HepG2 (cell line): ENCODE measurements at regions not wholly inside any gene's neighbourhood (a gene's known extent, or its start where the extent isn't known, plus 50 kb on each side); places are given as distances from the start of the nearest gene placed in this dataset.

Experiments used
- ATAC-seq: fragments of 200-7000 bp; cut with Tn5 transposase; 3 replicates; pipeline ENCODE4 v1.9.1; 2020; ENCODE audit warnings: mild to moderate bottlenecking, moderate library complexity
- BruUV-seq: library from RNA; stranded (reverse); fragments of 400-500 nt; replicated peaks from 2 replicates; lab custom pipeline; 2021; lab: Mats Ljungman, UMichigan
- CTCF ChIA-PET: fragments of 300-600 bp; formaldehyde crosslinking; extraction: SDS; loops from one replicate; lab custom pipeline; 2021; ENCODE audit warnings: low total read pairs, inconsistent platforms, low intra/inter-chr PET ratio; lab: Yijun Ruan, JAX
- POLR2A ChIA-PET: fragments of 350-600 bp; sonication (Branson Sonifier 250); formaldehyde crosslinking; loops from one replicate; lab custom pipeline; 2020; ENCODE audit warnings: antibody characterized with exemption, inconsistent platforms; lab: Yijun Ruan, JAX
- DNase-seq: peaks from one replicate; pipeline ENCODE4 v3.0.0-alpha.2; 2015; ENCODE audit warnings: low spot score
- FAIRE-seq: peaks from 3 replicates; lab custom pipeline; 2011; peaks lifted over from hg19 to GRCh38; lab: Jason Lieb, UNC
- H2AFZ ChIP-seq: one replicate; pipeline ENCODE4 v1.6.1; 2011; ENCODE audit warnings: low read length, inconsistent platforms
- H3K27ac ChIP-seq: fragments of 300-600 bp; 3 replicates; pipeline ENCODE4 v1.8.0; 2011; ENCODE audit warnings: mixed run types, mild to moderate bottlenecking, mixed read lengths, low read length, inconsistent platforms; ENCODE audit not compliant: insufficient read depth; ENCODE audit errors: extremely low read length
- H3K27me3 ChIP-seq, 2 experiments: fragments of 200-600 bp in 1 of 2; 2 replicates in 1 of 2; 3 replicates in 1 of 2; pipeline versions ENCODE4 v1.6.0 to v1.8.0; 2011; ENCODE audit warnings: low read length in 2 of 2, mild to moderate bottlenecking in 2 of 2, moderate library complexity in 2 of 2, inconsistent platforms in 1 of 2; ENCODE audit not compliant: insufficient read depth in 2 of 2, control insufficient read depth in 1 of 2
- H3K36me3 ChIP-seq, 2 experiments: fragments of 200-600 bp in 1 of 2; replicated peaks in 1 of 2; 2 replicates in 1 of 2; 3 replicates in 1 of 2; pipeline versions ENCODE4 v1.5.1 to v1.8.0; 2011; ENCODE audit warnings: low read length in 2 of 2, inconsistent platforms in 1 of 2; ENCODE audit not compliant: insufficient read depth in 2 of 2, control insufficient read depth in 1 of 2
- H3K4me1 ChIP-seq: 2 replicates; pipeline ENCODE4 v1.5.1; 2012; ENCODE audit warnings: low read length, inconsistent platforms; ENCODE audit not compliant: insufficient read depth
- H3K4me2 ChIP-seq: 2 replicates; pipeline ENCODE4 v1.6.0; 2011; ENCODE audit warnings: low read depth, low read length, inconsistent platforms
- H3K4me3 ChIP-seq, 3 experiments: fragments of 200-600 bp in 1 of 3; sonication (generic), shearing (Covaris generic) in 1 of 3; replicated peaks in 1 of 3; 2 replicates each; pipeline ENCODE4 v1.5.1; 2011 to 2016; ENCODE audit warnings: low read length in 3 of 3, inconsistent platforms in 2 of 3, low read depth in 2 of 3, mild to moderate bottlenecking in 2 of 3, control low read depth in 1 of 3, mixed read lengths in 1 of 3; ENCODE audit not compliant: insufficient read depth in 1 of 3
- H3K79me2 ChIP-seq: one replicate; pipeline ENCODE4 v1.6.1; 2011; ENCODE audit warnings: low read length, inconsistent platforms; ENCODE audit not compliant: insufficient read depth
- H3K9ac ChIP-seq: 2 replicates; pipeline ENCODE4 v1.6.0; 2011; ENCODE audit warnings: mild to moderate bottlenecking, low read depth, low read length, inconsistent platforms; ENCODE audit not compliant: insufficient read depth
- H3K9me3 ChIP-seq: 2 replicates; pipeline ENCODE4 v1.5.1; 2012; ENCODE audit warnings: mild to moderate bottlenecking, low read length
- H4K20me1 ChIP-seq: 2 replicates; pipeline ENCODE4 v1.6.0; 2011; ENCODE audit warnings: inconsistent platforms, mild to moderate bottlenecking, low read length, moderate library complexity; ENCODE audit not compliant: insufficient read depth
- CCAR2 ChIP-seq: fragments of 200-400 bp; formaldehyde crosslinking; optimal IDR thresholded peaks from 2 replicates; pipeline ENCODE3; 2018; ENCODE audit warnings: low read depth, mild to moderate bottlenecking, low read length, moderate library complexity
- ISL2 ChIP-seq: sonication (generic); formaldehyde crosslinking; IDR thresholded peaks from 2 replicates; pipeline ENCODE4 v1.5.0; 2020; ENCODE audit warnings: missing genetic modification reagents
- MBNL3 ChIP-seq: fragments of 250-450 bp; sonication (Bioruptor Pico); conservative IDR thresholded peaks from 2 replicates; pipeline ENCODE4 v1.8.0; 2022; ENCODE audit warnings: mild to moderate bottlenecking, inconsistent platforms
- STAG1 ChIP-seq: sonication (generic); formaldehyde crosslinking; IDR thresholded peaks from 2 replicates; pipeline ENCODE4 v1.4.0; 2020; ENCODE audit warnings: missing genetic modification reagents
- TSC22D2 ChIP-seq: sonication (generic); formaldehyde crosslinking; IDR thresholded peaks from 2 replicates; pipeline ENCODE4 v1.5.1; 2020; ENCODE audit warnings: missing genetic modification reagents, mild to moderate bottlenecking, borderline replicate concordance
- ZNF101 ChIP-seq: sonication (generic); formaldehyde crosslinking; IDR thresholded peaks from 2 replicates; pipeline ENCODE4 v1.4.0; 2020; ENCODE audit warnings: mild to moderate bottlenecking, low read depth, missing genetic modification reagents, borderline replicate concordance
- ZNF292 ChIP-seq: sonication (generic); formaldehyde crosslinking; IDR thresholded peaks from 2 replicates; pipeline ENCODE4 v1.8.1; 2022; ENCODE audit warnings: mild to moderate bottlenecking, low read depth, missing genetic modification reagents, borderline replicate concordance
- ZNF598 ChIP-seq: sonication (generic); formaldehyde crosslinking; IDR thresholded peaks from 2 replicates; pipeline ENCODE4 v1.5.1; 2020; ENCODE audit warnings: mild to moderate bottlenecking, missing genetic modification reagents, borderline replicate concordance
- ZNF652 ChIP-seq: IDR thresholded peaks from 2 replicates; pipeline ENCODE4 v1.6.1; 2016; ENCODE audit warnings: low read depth, borderline replicate concordance
- WGBS: methylation state at CpG from one replicate; pipeline ENCODE4 v1.1.6; 2017; ENCODE audit warnings: low lambda C conversion rate; 5-methylcytosine and 5-hydroxymethylcytosine counted together
- in situ Hi-C: cut with HindIII; loops from 2 replicates; pipeline ENCODE4 v1.10.0; 2017; ENCODE audit warnings: low pct_unique_long_range_greater_than_20kb; ENCODE audit not compliant: extremely low pct_ligation_motif_present
- intact Hi-C: fragments of 100-400 bp; cut with micrococcal nuclease; formaldehyde crosslinking; loops from one replicate; pipeline ENCODE4 v1.10.0; 2022; ENCODE audit not compliant: unreplicated experiment
- TF ChIP-seq, protein P1 (sequence below): sonication (generic); formaldehyde crosslinking; IDR thresholded peaks from 2 replicates; pipeline ENCODE4 v1.4.0; 2020; ENCODE audit warnings: missing genetic modification reagents
- TF ChIP-seq, protein P2 (sequence below): IDR thresholded peaks from 2 replicates; pipeline ENCODE4 v1.6.1; 2016; ENCODE audit warnings: missing compliant biosample characterization, missing genetic modification reagents, borderline replicate concordance

- no peak for FAIRE-seq
- H3K4me3 ChIP-seq = no peak overlapping the region
- no TSS peak for BruUV-seq
- TF ChIP-seq ZNF292 (no peak), ZNF101 (CRISPR knock-in tag) (no peak), TSC22D2 (CRISPR knock-in tag) (no peak), ISL2 (CRISPR knock-in tag) (no peak)
- no peak overlapping the region for H3K9ac ChIP-seq
- in situ Hi-C loops = loop anchor here (25.0 kb wide), 1 partner anchor 346 kb away; no protein-coding TSS in a partner anchor
- ChIA-PET CTCF (no interaction called here), POLR2A (no interaction called here)
- no peak overlapping the region for H3K4me2 ChIP-seq
- no peaks in the 10 kb centered on the region for H3K36me3 ChIP-seq
- H2AFZ ChIP-seq = no peak overlapping the region
- 0 out of 3 replicates have a peak, but pooled peaks have one; percentile 23 for ATAC-seq
- no peaks in the 10 kb centered on the region for H3K4me1 ChIP-seq
- WGBS = 22% methylated on average over 4 of the region's 4 CpGs
- no peaks in the 10 kb centered on the region for H3K9me3 ChIP-seq
- DNase-seq = no peak
- no peaks in the 10 kb centered on the region for H3K27me3 ChIP-seq
- intact Hi-C loops = no loop called here
- H4K20me1 ChIP-seq = no peaks in the 10 kb centered on the region
- H3K27ac ChIP-seq = no peak overlapping the region
- no peaks in the 10 kb centered on the region for H3K79me2 ChIP-seq
These were observed 322.6 kb downstream of the TFEC start for GRCh38 chr7:115708013-115708341.

- H3K79me2 ChIP-seq = no peaks in the 10 kb centered on the region
- no peak overlapping the region for H2AFZ ChIP-seq
- no TSS peak for BruUV-seq
- H4K20me1 ChIP-seq = no peaks in the 10 kb centered on the region
- no peaks in the 10 kb centered on the region for H3K27me3 ChIP-seq
- H3K4me3 ChIP-seq = no peak overlapping the region
- H3K27ac ChIP-seq = no peak overlapping the region
- DNase-seq = peak; percentile 30
- H3K9ac ChIP-seq = no peak overlapping the region
- no peaks in the 10 kb centered on the region for H3K4me1 ChIP-seq
- intact Hi-C loops (loop anchor here (1.0 kb wide), 3 partner anchors 196 to 842 kb away; no protein-coding TSS in a partner anchor), in situ Hi-C loops (loop anchor here (25.0 kb wide), 1 partner anchor 345 kb away; no protein-coding TSS in a partner anchor)
- CTCF ChIA-PET = no interaction called here
- POLR2A ChIA-PET = no interaction called here
- H3K9me3 ChIP-seq = no peaks in the 10 kb centered on the region
- H3K4me2 ChIP-seq = no peak overlapping the region
- ATAC-seq = peak; percentile 94
- FAIRE-seq = peak; percentile 12
- WGBS = 10% methylated on average over 12 of the region's 12 CpGs
- H3K36me3 ChIP-seq = no peaks in the 10 kb centered on the region
- TF ChIP-seq, protein P1, sequence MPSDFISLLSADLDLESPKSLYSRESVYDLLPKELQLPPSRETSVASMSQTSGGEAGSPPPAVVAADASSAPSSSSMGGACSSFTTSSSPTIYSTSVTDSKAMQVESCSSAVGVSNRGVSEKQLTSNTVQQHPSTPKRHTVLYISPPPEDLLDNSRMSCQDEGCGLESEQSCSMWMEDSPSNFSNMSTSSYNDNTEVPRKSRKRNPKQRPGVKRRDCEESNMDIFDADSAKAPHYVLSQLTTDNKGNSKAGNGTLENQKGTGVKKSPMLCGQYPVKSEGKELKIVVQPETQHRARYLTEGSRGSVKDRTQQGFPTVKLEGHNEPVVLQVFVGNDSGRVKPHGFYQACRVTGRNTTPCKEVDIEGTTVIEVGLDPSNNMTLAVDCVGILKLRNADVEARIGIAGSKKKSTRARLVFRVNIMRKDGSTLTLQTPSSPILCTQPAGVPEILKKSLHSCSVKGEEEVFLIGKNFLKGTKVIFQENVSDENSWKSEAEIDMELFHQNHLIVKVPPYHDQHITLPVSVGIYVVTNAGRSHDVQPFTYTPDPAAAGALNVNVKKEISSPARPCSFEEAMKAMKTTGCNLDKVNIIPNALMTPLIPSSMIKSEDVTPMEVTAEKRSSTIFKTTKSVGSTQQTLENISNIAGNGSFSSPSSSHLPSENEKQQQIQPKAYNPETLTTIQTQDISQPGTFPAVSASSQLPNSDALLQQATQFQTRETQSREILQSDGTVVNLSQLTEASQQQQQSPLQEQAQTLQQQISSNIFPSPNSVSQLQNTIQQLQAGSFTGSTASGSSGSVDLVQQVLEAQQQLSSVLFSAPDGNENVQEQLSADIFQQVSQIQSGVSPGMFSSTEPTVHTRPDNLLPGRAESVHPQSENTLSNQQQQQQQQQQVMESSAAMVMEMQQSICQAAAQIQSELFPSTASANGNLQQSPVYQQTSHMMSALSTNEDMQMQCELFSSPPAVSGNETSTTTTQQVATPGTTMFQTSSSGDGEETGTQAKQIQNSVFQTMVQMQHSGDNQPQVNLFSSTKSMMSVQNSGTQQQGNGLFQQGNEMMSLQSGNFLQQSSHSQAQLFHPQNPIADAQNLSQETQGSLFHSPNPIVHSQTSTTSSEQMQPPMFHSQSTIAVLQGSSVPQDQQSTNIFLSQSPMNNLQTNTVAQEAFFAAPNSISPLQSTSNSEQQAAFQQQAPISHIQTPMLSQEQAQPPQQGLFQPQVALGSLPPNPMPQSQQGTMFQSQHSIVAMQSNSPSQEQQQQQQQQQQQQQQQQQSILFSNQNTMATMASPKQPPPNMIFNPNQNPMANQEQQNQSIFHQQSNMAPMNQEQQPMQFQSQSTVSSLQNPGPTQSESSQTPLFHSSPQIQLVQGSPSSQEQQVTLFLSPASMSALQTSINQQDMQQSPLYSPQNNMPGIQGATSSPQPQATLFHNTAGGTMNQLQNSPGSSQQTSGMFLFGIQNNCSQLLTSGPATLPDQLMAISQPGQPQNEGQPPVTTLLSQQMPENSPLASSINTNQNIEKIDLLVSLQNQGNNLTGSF (CRISPR knock-in tag) = no peak
- TF ChIP-seq, protein P2, sequence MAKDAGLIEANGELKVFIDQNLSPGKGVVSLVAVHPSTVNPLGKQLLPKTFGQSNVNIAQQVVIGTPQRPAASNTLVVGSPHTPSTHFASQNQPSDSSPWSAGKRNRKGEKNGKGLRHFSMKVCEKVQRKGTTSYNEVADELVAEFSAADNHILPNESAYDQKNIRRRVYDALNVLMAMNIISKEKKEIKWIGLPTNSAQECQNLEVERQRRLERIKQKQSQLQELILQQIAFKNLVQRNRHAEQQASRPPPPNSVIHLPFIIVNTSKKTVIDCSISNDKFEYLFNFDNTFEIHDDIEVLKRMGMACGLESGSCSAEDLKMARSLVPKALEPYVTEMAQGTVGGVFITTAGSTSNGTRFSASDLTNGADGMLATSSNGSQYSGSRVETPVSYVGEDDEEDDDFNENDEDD (CRISPR knock-in tag) = no peak
- no peak for TF ChIP-seq ZNF598 (CRISPR knock-in tag)
- no peak for TF ChIP-seq ZNF652 (CRISPR knock-in tag)
- peak; percentile 79 for TF ChIP-seq STAG1
- TF ChIP-seq MBNL3 (CRISPR knock-in tag) = no peak
- no peak for TF ChIP-seq CCAR2
These were observed 323.1 kb downstream of the TFEC start for GRCh38 chr7:115707258-115708012.
